B cell (primary cell): ENCODE measurements at regions not wholly inside any gene's neighbourhood (a gene's known extent, or its start where the extent isn't known, plus 50 kb on each side); places are given as distances from the start of the nearest gene placed in this dataset.

Experiments used
- ATAC-seq: fragments of 200-7000 bp; cut with Tn5 transposase; one replicate; pipeline ENCODE4 v1.10.0; 2021; ENCODE audit warnings: low read depth, mild to moderate bottlenecking, moderate number of reproducible peaks, moderate library complexity
- CTCF ChIA-PET: fragments of 350-600 bp; sonication (Branson Sonifier 250); formaldehyde crosslinking; loops from one replicate; lab custom pipeline; 2021; ENCODE audit warnings: antibody characterized with exemption, inconsistent platforms; lab: Charles Lee
- POLR2A ChIA-PET: fragments of 350-600 bp; sonication (Branson Sonifier 250); formaldehyde crosslinking; loops from one replicate; lab custom pipeline; 2021; ENCODE audit warnings: antibody characterized with exemption; lab: Charles Lee
- DNase-seq: peaks from one replicate; pipeline ENCODE4 v3.0.0; 2013
- H2AFZ ChIP-seq: 2 replicates; pipeline ENCODE4 v1.6.1; 2012; ENCODE audit warnings: mild to moderate bottlenecking, low read depth, low read length; ENCODE audit not compliant: insufficient read depth, poor library complexity, severe bottlenecking
- H3K27ac ChIP-seq, 2 donors: 1 replicate in 1 of 2; 2 replicates in 1 of 2; pipeline ENCODE4 v1.5.1; 2012 to 2013; ENCODE audit warnings: low read length in 2 of 2, mild to moderate bottlenecking in 2 of 2, moderate library complexity in 1 of 2
- H3K27me3 ChIP-seq, 4 experiments: fragments of 200-600 bp in 1 of 4; sonication (generic) in 1 of 4; replicated peaks in 1 of 4; 1 replicate in 2 of 4; 2 replicates in 2 of 4; pipeline versions ENCODE4 v1.6.1 to v1.7.0; 2013 to 2016; ENCODE audit warnings: low read length in 3 of 4, mild to moderate bottlenecking in 2 of 4, mixed read lengths in 1 of 4, moderate library complexity in 1 of 4; ENCODE audit not compliant: insufficient read depth in 4 of 4, control insufficient read depth in 3 of 4; ENCODE audit errors: control extremely low read depth in 1 of 4
- H3K36me3 ChIP-seq, 2 experiments: replicated peaks in 1 of 2; 1 replicate in 1 of 2; 2 replicates in 1 of 2; pipeline versions ENCODE4 v1.6.1 to v1.7.1; 2013; ENCODE audit warnings: low read length in 1 of 2; ENCODE audit not compliant: insufficient read depth in 2 of 2, control insufficient read depth in 1 of 2; ENCODE audit errors: control extremely low read depth in 1 of 2, extremely low read depth in 1 of 2
- H3K4me1 ChIP-seq, 2 donors: fragments of 200-600 bp in 1 of 2; sonication (generic) in 1 of 2; 1 replicate in 1 of 2; 2 replicates in 1 of 2; pipeline versions ENCODE4 v1.5.1 to v1.6.1; 2013 to 2017; ENCODE audit warnings: low read length in 2 of 2; ENCODE audit not compliant: control insufficient read depth in 2 of 2, insufficient read depth in 2 of 2
- H3K4me2 ChIP-seq: replicated peaks from 2 replicates; pipeline ENCODE3; 2012; ENCODE audit warnings: mild to moderate bottlenecking, low read depth, low read length; ENCODE audit not compliant: poor library complexity, severe bottlenecking
- H3K4me3 ChIP-seq, 5 experiments: fragments of 200-600 bp in 1 of 5; sonication (generic) in 1 of 5; 1 replicate in 3 of 5; 2 replicates in 2 of 5; pipeline versions ENCODE4 v1.5.1 to v1.7.0; 2011 to 2016; ENCODE audit warnings: low read length in 4 of 5, mild to moderate bottlenecking in 4 of 5, low read depth in 2 of 5, control low read depth in 1 of 5, moderate library complexity in 1 of 5; ENCODE audit not compliant: insufficient read depth in 1 of 5; ENCODE audit errors: control extremely low read depth in 1 of 5, extremely low read depth in 1 of 5
- H3K79me2 ChIP-seq: fragments of 200-600 bp; sonication (generic); one replicate; pipeline ENCODE4 v1.6.0; 2016; ENCODE audit warnings: low read length; ENCODE audit not compliant: control insufficient read depth, insufficient read depth
- H3K9ac ChIP-seq: fragments of 200-600 bp; sonication (generic); 2 replicates; pipeline ENCODE4 v1.6.1; 2017; ENCODE audit warnings: mild to moderate bottlenecking, low read length, moderate library complexity
- H3K9me3 ChIP-seq, 3 donors: one replicate each; pipeline versions ENCODE4 v1.6.1 to v1.7.1; 2013; ENCODE audit warnings: low read length in 2 of 3; ENCODE audit not compliant: control insufficient read depth in 2 of 3, insufficient read depth in 1 of 3; ENCODE audit errors: control extremely low read depth in 1 of 3
- H4K20me1 ChIP-seq: 2 replicates; pipeline ENCODE4 v1.6.0; 2012; ENCODE audit warnings: mild to moderate bottlenecking, low read length; ENCODE audit not compliant: insufficient read depth, control insufficient read depth, poor library complexity, severe bottlenecking
- H3K27ac Mint-ChIP-seq: one replicate; pipeline ENCODE4 v1.8.0; 2021; ENCODE audit warnings: mixed read lengths
- H3K27me3 Mint-ChIP-seq: one replicate; pipeline ENCODE4 v1.8.0; 2021; ENCODE audit warnings: mixed read lengths
- H3K4me1 Mint-ChIP-seq: one replicate; pipeline ENCODE4 v1.8.0; 2021; ENCODE audit warnings: mixed read lengths
- H3K4me3 Mint-ChIP-seq: one replicate; pipeline ENCODE4 v1.8.0; 2021; ENCODE audit warnings: mixed read lengths
- H3K9me3 Mint-ChIP-seq: one replicate; pipeline ENCODE4 v1.8.0; 2022; ENCODE audit warnings: mixed read lengths; ENCODE audit not compliant: insufficient read depth
- CTCF ChIP-seq: fragments of 200-600 bp; IDR thresholded peaks from one replicate; pipeline ENCODE4 v1.8.0; 2022; ENCODE audit warnings: antibody characterized with exemption, mild to moderate bottlenecking
- EZH2 ChIP-seq: IDR thresholded peaks from 2 replicates; pipeline ENCODE4 v1.6.1; 2012; ENCODE audit warnings: borderline replicate concordance, low read depth, mild to moderate bottlenecking, moderate library complexity, low read length; ENCODE audit not compliant: insufficient read depth, poor library complexity, severe bottlenecking
- WGBS: methylation state at CpG from one replicate; pipeline ENCODE4 v1.1.5; 2013; ENCODE audit warnings: missing lambda C conversion rate; ENCODE audit not compliant: insufficient coverage; 5-methylcytosine and 5-hydroxymethylcytosine counted together
- intact Hi-C: fragments of 100-400 bp; cut with micrococcal nuclease; formaldehyde crosslinking; loops from one replicate; pipeline ENCODE4 v1.10.0; 2022

GRCh38 chr1:4128616-4129015, 228.5 kb upstream of the C1orf174 start:
- Histone ChIP-seq H4K20me1 (no peaks in the 10 kb centered on the region), H3K79me2 (no peaks in the 10 kb centered on the region), H3K27me3 (peaks cover 0 to 2% (median 0%) of the 10 kb centered on the region in 4 experiments), H3K4me2 (no peak overlapping the region), H2AFZ (no peak overlapping the region), H3K9ac (no peak overlapping the region), H3K9me3 (peaks cover 0 to 11% (median 0%) of the 10 kb centered on the region in 3 donors), H3K27ac (no peak overlapping the region), H3K4me1 (no peaks in the 10 kb centered on the region), H3K4me3 (no peak overlapping the region), H3K36me3 (no peaks in the 10 kb centered on the region)
- ATAC-seq (no peak), DNase-seq (no peak)
- POLR2A ChIA-PET = no interaction called here
- no peak overlapping the region for H3K27ac Mint-ChIP-seq
- 97% methylated on average over 20 of the region's 20 CpGs for WGBS
- H3K4me1 Mint-ChIP-seq = no peaks in the 10 kb centered on the region
- TF ChIP-seq CTCF = no peak
- no peak for TF ChIP-seq EZH2
- intact Hi-C loops = no loop called here
- H3K9me3 Mint-ChIP-seq = no peaks in the 10 kb centered on the region
- H3K4me3 Mint-ChIP-seq = no peak overlapping the region
- CTCF ChIA-PET = no interaction called here
- peaks cover 4% of the 10 kb centered on the region for H3K27me3 Mint-ChIP-seq

DNA sequence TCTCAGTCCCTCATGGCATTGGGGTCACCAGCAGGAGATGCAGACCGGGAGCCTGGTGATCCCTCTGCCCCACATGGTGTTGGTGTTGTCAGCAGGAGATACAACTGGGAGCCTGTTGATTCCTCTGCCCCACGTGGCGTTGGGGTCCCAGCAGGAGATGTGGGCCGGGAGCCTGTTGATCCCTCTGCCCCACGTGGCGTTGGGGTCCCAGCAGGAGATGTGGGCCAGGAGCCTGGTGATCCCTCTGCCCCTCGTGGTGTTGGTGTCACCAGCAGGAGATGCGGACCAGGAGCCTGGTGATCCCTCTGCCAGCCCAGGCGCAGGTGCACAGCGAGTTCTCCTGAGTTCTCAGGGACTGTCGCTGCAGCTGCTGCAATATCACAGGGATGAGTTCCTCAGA, 229.6 kb upstream of the C1orf174 start:
- no peak overlapping the region for H3K27ac ChIP-seq
- H3K9ac ChIP-seq = no peak overlapping the region
- no peaks in the 10 kb centered on the region for H3K79me2 ChIP-seq
- Mint-ChIP-seq H3K4me3 (no peak overlapping the region), H3K27me3 (peaks cover 4% of the 10 kb centered on the region), H3K27ac (no peak overlapping the region), H3K9me3 (no peaks in the 10 kb centered on the region), H3K4me1 (no peaks in the 10 kb centered on the region)
- H4K20me1 ChIP-seq = no peaks in the 10 kb centered on the region
- H3K4me1 ChIP-seq = no peaks in the 10 kb centered on the region
- intact Hi-C loops = no loop called here
- DNase-seq (no peak), ATAC-seq (no peak)
- ChIA-PET CTCF (no interaction called here), POLR2A (interaction anchor here (0.8 kb wide), 1 partner anchor 72 kb away, joined by 4 read pairs; no protein-coding TSS in a partner anchor)
- H3K4me3 ChIP-seq = no peak overlapping the region
- H3K4me2 ChIP-seq = no peak overlapping the region
- 87% methylated on average over 10 of the region's 11 CpGs for WGBS
- TF ChIP-seq EZH2 (no peak), CTCF (no peak)
- H3K9me3 ChIP-seq = peaks cover 0 to 11% (median 0%) of the 10 kb centered on the region in 3 donors
- no peaks in the 10 kb centered on the region for H3K36me3 ChIP-seq
- H2AFZ ChIP-seq = no peak overlapping the region
- peaks cover 0 to 2% (median 0%) of the 10 kb centered on the region in 4 experiments for H3K27me3 ChIP-seq
